ENCODE measurements at regions not wholly inside any gene's neighbourhood (a gene's known extent, or its start where the extent isn't known, plus 50 kb on each side); places are given as distances from the start of the nearest gene placed in this dataset.

DNA sequence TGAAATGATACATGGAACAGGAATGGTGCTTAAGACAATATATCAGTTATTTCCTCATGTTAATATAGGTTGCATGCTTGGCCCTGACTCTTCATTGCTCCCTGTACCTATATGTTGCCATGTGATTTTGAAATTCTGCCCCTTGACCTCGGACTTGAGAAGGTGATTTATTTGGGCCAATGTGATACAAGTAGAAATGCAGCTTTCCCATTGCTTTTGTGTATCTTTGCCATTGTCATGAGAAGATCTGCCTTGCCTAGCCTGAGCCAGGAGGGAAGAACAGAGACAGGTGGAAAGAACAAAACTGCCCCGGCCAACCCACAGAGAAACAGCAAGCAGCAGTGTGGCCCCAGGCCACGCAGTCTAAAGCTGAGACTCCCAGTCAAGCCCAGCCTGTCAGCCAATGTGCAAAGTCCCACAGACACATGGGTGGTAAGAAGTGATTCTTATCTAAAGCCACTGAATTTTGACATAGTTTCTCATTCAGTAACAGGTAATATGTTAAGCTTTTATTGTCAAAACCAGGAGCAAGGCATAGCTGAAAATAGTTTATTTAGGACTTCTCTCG, 245.7 kb upstream of the RND3 start:
- no peak overlapping the region for H3K4me2 ChIP-seq (ENCODE audit: low read length)
- H3K36me3 ChIP-seq (ENCODE audit: insufficient read depth, low read length): no peaks in the 10 kb centered on the region
- TF ChIP-seq, protein P1, sequence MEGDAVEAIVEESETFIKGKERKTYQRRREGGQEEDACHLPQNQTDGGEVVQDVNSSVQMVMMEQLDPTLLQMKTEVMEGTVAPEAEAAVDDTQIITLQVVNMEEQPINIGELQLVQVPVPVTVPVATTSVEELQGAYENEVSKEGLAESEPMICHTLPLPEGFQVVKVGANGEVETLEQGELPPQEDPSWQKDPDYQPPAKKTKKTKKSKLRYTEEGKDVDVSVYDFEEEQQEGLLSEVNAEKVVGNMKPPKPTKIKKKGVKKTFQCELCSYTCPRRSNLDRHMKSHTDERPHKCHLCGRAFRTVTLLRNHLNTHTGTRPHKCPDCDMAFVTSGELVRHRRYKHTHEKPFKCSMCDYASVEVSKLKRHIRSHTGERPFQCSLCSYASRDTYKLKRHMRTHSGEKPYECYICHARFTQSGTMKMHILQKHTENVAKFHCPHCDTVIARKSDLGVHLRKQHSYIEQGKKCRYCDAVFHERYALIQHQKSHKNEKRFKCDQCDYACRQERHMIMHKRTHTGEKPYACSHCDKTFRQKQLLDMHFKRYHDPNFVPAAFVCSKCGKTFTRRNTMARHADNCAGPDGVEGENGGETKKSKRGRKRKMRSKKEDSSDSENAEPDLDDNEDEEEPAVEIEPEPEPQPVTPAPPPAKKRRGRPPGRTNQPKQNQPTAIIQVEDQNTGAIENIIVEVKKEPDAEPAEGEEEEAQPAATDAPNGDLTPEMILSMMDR (IDR thresholded peaks at IDR 0.05; ENCODE audit: low read length): no peak
- TF ChIP-seq EZH2 (IDR thresholded peaks at IDR 0.05; ENCODE audit: borderline replicate concordance, low read length): no peak
- no peak overlapping the region for H3K9ac ChIP-seq (ENCODE audit: low read length)
- no peaks in the 10 kb centered on the region for H4K20me1 ChIP-seq (ENCODE audit: insufficient read depth, low read length)
- H3K9me3 ChIP-seq (ENCODE audit: low read length): no peaks in the 10 kb centered on the region
- H3K79me2 ChIP-seq (ENCODE audit: insufficient read depth, low read length): no peaks in the 10 kb centered on the region
- no peaks in the 10 kb centered on the region for H3K9me2 ChIP-seq (ENCODE audit: low read depth, low read length)
- no peaks in the 10 kb centered on the region for H3K27me3 ChIP-seq (ENCODE audit: insufficient read depth, low read length)
- no peak overlapping the region for H3K27ac ChIP-seq (ENCODE audit: low read depth, low read length, poor library complexity, severe bottlenecking)
- H2AFZ ChIP-seq (ENCODE audit: low read length): no peak overlapping the region
- no peaks in the 10 kb centered on the region for H3F3A ChIP-seq (ENCODE audit: insufficient read depth, low read length)
- no peak overlapping the region for H3K4me3 ChIP-seq (ENCODE audit: low read depth, low read length, poor library complexity, severe bottlenecking)
- H3K4me1 ChIP-seq (ENCODE audit: insufficient read depth, low read length, severe bottlenecking): no peaks in the 10 kb centered on the region

DNA sequence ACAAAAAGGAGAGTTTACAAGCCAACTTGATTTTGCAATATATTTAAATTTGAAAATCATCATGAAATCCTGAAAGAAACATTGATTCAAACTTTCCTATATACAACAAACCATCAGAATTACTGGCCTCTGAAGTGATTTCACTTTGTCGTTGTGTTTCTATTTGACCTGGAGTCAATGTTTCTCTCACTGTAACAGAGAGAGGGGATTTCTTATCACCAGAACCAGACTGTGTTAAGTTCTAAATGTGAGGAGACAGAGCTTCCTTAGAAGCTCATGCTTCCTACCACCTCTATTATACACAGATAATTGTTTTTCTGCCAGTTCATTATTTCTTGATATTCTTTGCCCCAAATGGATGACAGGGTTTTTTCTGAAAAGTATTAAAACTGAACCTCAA, 245.0 kb upstream of the RND3 start:
- Histone ChIP-seq H3K4me2 (ENCODE audit: low read length) (no peak overlapping the region), H2AFZ (ENCODE audit: low read length) (no peak overlapping the region), H3K79me2 (ENCODE audit: insufficient read depth, low read length) (no peaks in the 10 kb centered on the region), H3K9me2 (ENCODE audit: low read depth, low read length) (no peaks in the 10 kb centered on the region), H3K36me3 (ENCODE audit: insufficient read depth, low read length) (no peaks in the 10 kb centered on the region), H3K27ac (ENCODE audit: low read depth, low read length, poor library complexity, severe bottlenecking) (no peak overlapping the region), H3K4me3 (ENCODE audit: low read depth, low read length, poor library complexity, severe bottlenecking) (no peak overlapping the region), H3K4me1 (ENCODE audit: insufficient read depth, low read length, severe bottlenecking) (no peaks in the 10 kb centered on the region), H4K20me1 (ENCODE audit: insufficient read depth, low read length) (no peaks in the 10 kb centered on the region), H3K27me3 (ENCODE audit: insufficient read depth, low read length) (no peaks in the 10 kb centered on the region), H3F3A (ENCODE audit: insufficient read depth, low read length) (no peaks in the 10 kb centered on the region), H3K9me3 (ENCODE audit: low read length) (no peaks in the 10 kb centered on the region), H3K9ac (ENCODE audit: low read length) (no peak overlapping the region)
- TF ChIP-seq, protein P1 (IDR thresholded peaks at IDR 0.05; ENCODE audit: low read length): no peak
- TF ChIP-seq EZH2 (IDR thresholded peaks at IDR 0.05; ENCODE audit: borderline replicate concordance, low read length): no peak

GRCh38 chr2:150732064-150732463, 244.6 kb upstream of the RND3 start:
- Histone ChIP-seq H3K4me2 (ENCODE audit: low read length) (no peak overlapping the region), H3K9me2 (ENCODE audit: low read depth, low read length) (no peaks in the 10 kb centered on the region), H2AFZ (ENCODE audit: low read length) (no peak overlapping the region), H3K79me2 (ENCODE audit: insufficient read depth, low read length) (no peaks in the 10 kb centered on the region), H3K4me3 (ENCODE audit: low read depth, low read length, poor library complexity, severe bottlenecking) (no peak overlapping the region), H3K9me3 (ENCODE audit: low read length) (no peaks in the 10 kb centered on the region), H3F3A (ENCODE audit: insufficient read depth, low read length) (no peaks in the 10 kb centered on the region), H4K20me1 (ENCODE audit: insufficient read depth, low read length) (no peaks in the 10 kb centered on the region), H3K9ac (ENCODE audit: low read length) (no peak overlapping the region), H3K27me3 (ENCODE audit: insufficient read depth, low read length) (no peaks in the 10 kb centered on the region), H3K4me1 (ENCODE audit: insufficient read depth, low read length, severe bottlenecking) (no peaks in the 10 kb centered on the region), H3K36me3 (ENCODE audit: insufficient read depth, low read length) (no peaks in the 10 kb centered on the region), H3K27ac (ENCODE audit: low read depth, low read length, poor library complexity, severe bottlenecking) (no peak overlapping the region)
- TF ChIP-seq, protein P1 (IDR thresholded peaks at IDR 0.05; ENCODE audit: low read length): no peak
- no peak for TF ChIP-seq EZH2 (IDR thresholded peaks at IDR 0.05; ENCODE audit: borderline replicate concordance, low read length)
